ENCODE measurements at regions not wholly inside any gene's neighbourhood (a gene's known extent, or its start where the extent isn't known, plus 50 kb on each side); places are given as distances from the start of the nearest gene placed in this dataset.
A peak's percentile ranks its signal among the peaks of the same experiment; 100 is the strongest.
"Not testable (repeated sequence)": the region's sequence is repeated elsewhere in the genome, so short reads cannot be mapped to it uniquely, and the experiment has no call there.

- Histone ChIP-seq H3K9me3 (no peaks in the 10 kb centered on the region), H3K4me1 (peaks cover 0 to 18% (median 8%) of the 10 kb centered on the region in 4 donors), H3K36me3 (no peaks in the 10 kb centered on the region), H3K27ac (no peak overlapping the region), H3K27me3 (no peaks in the 10 kb centered on the region), H3K4me3 (no peak overlapping the region)
- intact Hi-C loops (cut with DNase I; ENCODE audit: low total_unique reads) = no loop called here
- TF ChIP-seq POLR2AphosphoS5 (IDR thresholded peaks at IDR 0.05) (no peak), POLR2A (IDR thresholded peaks at IDR 0.05) (no peak)
- no peak for DNase-seq
- 64 to 75% (median 67%) methylated on average over 5 of the region's 5 CpGs for WGBS, 5 donors
These were observed 68.0 kb upstream of the C1QTNF9B start for GRCh38 chr13:23965346-23965745.

- TF ChIP-seq CTCF (IDR thresholded peaks at IDR 0.05) (no peak), POLR2A (IDR thresholded peaks at IDR 0.05) (no peak), EP300 (IDR thresholded peaks at IDR 0.05) (no peak), POLR2AphosphoS5 (IDR thresholded peaks at IDR 0.05) (no peak)
- H3K4me1 ChIP-seq = peaks cover 0 to 18% (median 8%) of the 10 kb centered on the region in 4 donors
- WGBS, 5 donors = 74 to 82% (median 80%) methylated on average over 6 of the region's 6 CpGs
- no peaks in the 10 kb centered on the region for H3K9me3 ChIP-seq
- DNase-seq = no peak
- intact Hi-C loops (cut with DNase I; ENCODE audit: low total_unique reads) = no loop called here
- H3K27me3 ChIP-seq = no peaks in the 10 kb centered on the region
- peak overlapping the region in 3 of 5 donors; percentile 37 to 67 (median 45) for H3K27ac ChIP-seq
- peak overlapping the region in 3 of 4 donors; percentile 2 to 21 (median 7) for H3K4me3 ChIP-seq
- H3K36me3 ChIP-seq = no peaks in the 10 kb centered on the region
These were observed 69.0 kb upstream of the C1QTNF9B start for GRCh38 chr13:23966221-23966690.

- peak overlapping the region in 3 of 5 donors; percentile 39 to 67 (median 45) for H3K27ac ChIP-seq
- peak overlapping the region in 3 of 4 donors; percentile 2 to 21 (median 7) for H3K4me3 ChIP-seq
These were observed 69.7 kb upstream of the C1QTNF9B start for GRCh38 chr13:23966691-23967615.

DNA sequence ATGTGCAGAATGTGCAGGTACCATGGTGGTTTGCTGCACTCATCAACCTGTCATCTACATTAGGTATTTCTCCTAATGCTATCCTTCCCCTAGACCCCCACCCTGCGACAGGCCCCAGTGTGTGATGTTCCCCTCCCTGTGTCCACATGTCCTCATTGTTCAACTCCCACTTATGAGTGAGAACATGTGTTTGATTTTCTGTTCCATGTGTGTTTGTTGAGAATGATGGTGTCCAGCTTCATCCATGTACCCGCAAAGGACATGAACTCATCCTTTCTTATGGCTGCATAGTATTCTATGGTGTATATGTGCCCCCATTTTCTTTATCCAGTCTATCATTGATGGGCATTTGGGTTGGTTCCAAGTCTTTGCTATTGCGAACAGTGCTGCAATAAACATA lies 70.5 kb upstream of the C1QTNF9B start:
- H3K27me3 ChIP-seq; intact Hi-C loops (cut with DNase I; ENCODE audit: low total_unique reads); H3K9me3 ChIP-seq; H3K4me3 ChIP-seq; H3K27ac ChIP-seq; DNase-seq; H3K36me3 ChIP-seq: not testable (repeated sequence)
- peaks cover 0 to 18% (median 8%) of the 10 kb centered on the region in 4 donors for H3K4me1 ChIP-seq
- WGBS, 5 donors = 92 to 98% (median 96%) methylated on average over 3 of the region's 3 CpGs

More at GRCh38 chr13:23966691-23967615, 69.7 kb upstream of the C1QTNF9B start:
- no peak for TF ChIP-seq POLR2AphosphoS5 (IDR thresholded peaks at IDR 0.05)
- TF ChIP-seq EP300 (IDR thresholded peaks at IDR 0.05) = no peak
- TF ChIP-seq CTCF (IDR thresholded peaks at IDR 0.05) = no peak
- TF ChIP-seq POLR2A (IDR thresholded peaks at IDR 0.05) = no peak
- H3K27me3 ChIP-seq = no peaks in the 10 kb centered on the region
- peak in 1 of 2 donors; percentile 46 for DNase-seq
- intact Hi-C loops (cut with DNase I; ENCODE audit: low total_unique reads) = no loop called here
- WGBS, 5 donors = 52 to 58% (median 56%) methylated on average over 11 of the region's 11 CpGs
- peaks cover 0 to 18% (median 8%) of the 10 kb centered on the region in 4 donors for H3K4me1 ChIP-seq
- no peaks in the 10 kb centered on the region for H3K36me3 ChIP-seq
- no peaks in the 10 kb centered on the region for H3K9me3 ChIP-seq

DNA sequence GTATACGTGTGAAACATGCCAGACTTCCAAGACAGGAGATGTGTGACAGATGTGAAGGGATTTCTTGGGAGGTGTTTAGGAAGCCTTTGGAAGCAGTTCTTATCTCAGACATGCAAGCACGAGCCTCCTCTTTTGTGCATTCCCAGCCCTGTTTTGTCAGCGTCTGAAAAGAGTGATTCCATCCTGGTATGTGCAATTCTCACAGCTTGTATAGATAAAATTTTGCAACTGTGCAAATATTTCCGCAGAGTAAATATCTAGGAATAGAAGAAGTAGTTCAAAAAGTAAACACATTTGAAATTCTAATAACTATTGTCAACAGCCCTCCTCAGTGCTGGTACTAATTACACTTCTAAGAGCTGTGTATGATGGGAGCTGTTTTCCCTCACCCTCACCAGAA lies 72.3 kb upstream of the C1QTNF9B start:
- TF ChIP-seq EP300 (IDR thresholded peaks at IDR 0.05) = no peak
- TF ChIP-seq CTCF (IDR thresholded peaks at IDR 0.05) = no peak
- TF ChIP-seq POLR2A (IDR thresholded peaks at IDR 0.05) = no peak
- 17 to 33% (median 19%) methylated on average over 4 of the region's 4 CpGs for WGBS, 5 donors

More for the DNA sequence above, 72.3 kb upstream of the C1QTNF9B start:
- intact Hi-C loops (cut with DNase I; ENCODE audit: low total_unique reads) = no loop called here
- H3K27ac ChIP-seq = no peak overlapping the region
- H3K9me3 ChIP-seq = no peaks in the 10 kb centered on the region
- no peaks in the 10 kb centered on the region for H3K36me3 ChIP-seq
- no peak overlapping the region for H3K4me3 ChIP-seq
- H3K27me3 ChIP-seq = no peaks in the 10 kb centered on the region
- DNase-seq = peak in 1 of 2 donors; percentile 50
- H3K4me1 ChIP-seq = peaks cover 0 to 18% (median 8%) of the 10 kb centered on the region in 4 donors

Data from stomach (tissue), 8 donors.